ENCODE measurements at regions not wholly inside any gene's neighbourhood (a gene's known extent, or its start where the extent isn't known, plus 50 kb on each side); places are given as distances from the start of the nearest gene placed in this dataset.

- TF ChIP-seq RCOR1 (IDR thresholded peaks at IDR 0.05; ENCODE audit: low read depth, low read length) (no peak), ESRRA (IDR thresholded peaks at IDR 0.05; ENCODE audit: borderline replicate concordance, low read length) (no peak), POLR2A (IDR thresholded peaks at IDR 0.05; ENCODE audit: low read length) (no peak), BHLHE40 (IDR thresholded peaks at IDR 0.05; ENCODE audit: low read depth, low read length) (no peak), CTCF (IDR thresholded peaks at IDR 0.05) (no peak), MAX (IDR thresholded peaks at IDR 0.05) (no peak), CEBPB (IDR thresholded peaks at IDR 0.05) (no peak), SREBF2 (IDR thresholded peaks at IDR 0.05) (no peak), RAD21 (conservative IDR thresholded peaks at IDR 0.05 in 1 of 2, IDR thresholded peaks at IDR 0.05 in 1 of 2) (no peak), EP300 (IDR thresholded peaks at IDR 0.05) (no peak)
These were observed 583.1 kb upstream of the CFAP20DC start for GRCh38 chr3:59632760-59633573.
